Hematopoietic multipotent progenitor cell (in vitro differentiated cells): ENCODE measurements at regions not wholly inside any gene's neighbourhood (a gene's known extent, or its start where the extent isn't known, plus 50 kb on each side); places are given as distances from the start of the nearest gene placed in this dataset.

Source experiments
- DNase-seq, 3 donors: peaks; one replicate each; pipeline ENCODE4 v3.0.0-alpha.2; 2011 to 2015; ENCODE audit warnings: low read depth in 2 of 3, low spot score in 2 of 3

GRCh38 chr2:790634-791245 is 113.5 kb upstream of the TMEM18 start:
- no peak for DNase-seq

GRCh38 chr2:790081-790480 is 112.9 kb upstream of the TMEM18 start:
- no peak for DNase-seq

DNA sequence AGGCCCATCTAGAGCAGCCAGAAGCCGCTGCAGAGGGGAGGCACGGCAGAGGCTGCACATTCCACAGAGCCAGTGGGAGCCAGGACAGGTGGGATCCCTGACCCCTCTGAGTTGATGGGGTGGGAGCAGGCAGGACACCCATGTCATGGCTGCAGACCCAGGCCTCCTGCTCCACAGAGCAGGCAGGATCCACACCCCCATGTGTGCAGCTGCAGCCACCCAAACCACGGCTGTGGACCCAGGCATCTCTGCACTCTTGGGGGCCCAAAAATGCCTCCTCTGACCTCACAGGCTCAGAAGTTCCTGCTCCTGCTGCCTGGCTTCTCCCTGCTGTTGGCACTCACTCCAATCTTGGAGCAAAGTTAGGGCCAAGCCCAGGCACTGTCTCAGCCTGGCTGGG is 112.3 kb upstream of the TMEM18 start:
- DNase-seq: no peak

- DNase-seq: no peak
Observed at GRCh38 chr2:788227-789032, 111.2 kb upstream of the TMEM18 start.

DNA sequence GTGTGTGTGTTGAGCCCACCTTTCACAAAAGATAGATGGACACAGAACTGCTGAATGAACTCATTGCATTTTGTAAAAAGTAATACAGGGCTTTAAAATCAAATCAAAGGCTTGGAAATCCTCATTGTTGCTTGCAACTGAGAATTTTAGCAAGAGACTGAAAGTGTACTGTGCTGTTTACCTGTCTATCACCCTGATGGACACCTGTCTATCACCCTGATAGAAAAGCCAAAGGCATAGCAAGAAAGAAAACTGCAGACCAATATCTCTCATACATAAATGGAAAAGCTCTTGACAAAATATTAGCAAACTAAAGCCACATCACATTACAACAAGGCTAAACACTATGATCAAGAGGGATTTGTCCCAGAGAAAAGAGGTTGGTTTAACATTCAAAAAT is 107.5 kb upstream of the TMEM18 start:
- DNase-seq: no peak

DNA sequence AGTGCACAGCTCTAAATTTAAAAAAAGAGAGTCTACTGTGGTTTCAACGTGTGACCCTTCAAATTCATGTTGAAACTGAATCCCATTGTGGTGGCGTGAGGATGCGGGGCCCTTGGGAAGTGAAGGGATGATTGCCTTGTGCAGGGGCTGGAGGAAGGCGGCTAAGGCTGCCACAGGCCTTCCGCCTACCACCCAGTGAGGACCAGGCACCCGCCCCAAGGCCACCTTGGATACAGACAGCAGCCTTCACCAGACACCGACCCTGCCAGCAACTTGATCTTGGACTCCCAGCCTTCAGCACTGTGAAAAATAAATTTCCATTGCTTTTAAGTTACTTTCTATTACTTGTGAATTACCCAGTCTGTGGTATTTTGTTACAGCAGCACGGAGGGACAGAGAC is 103.4 kb upstream of the TMEM18 start:
- DNase-seq: no peak

DNA sequence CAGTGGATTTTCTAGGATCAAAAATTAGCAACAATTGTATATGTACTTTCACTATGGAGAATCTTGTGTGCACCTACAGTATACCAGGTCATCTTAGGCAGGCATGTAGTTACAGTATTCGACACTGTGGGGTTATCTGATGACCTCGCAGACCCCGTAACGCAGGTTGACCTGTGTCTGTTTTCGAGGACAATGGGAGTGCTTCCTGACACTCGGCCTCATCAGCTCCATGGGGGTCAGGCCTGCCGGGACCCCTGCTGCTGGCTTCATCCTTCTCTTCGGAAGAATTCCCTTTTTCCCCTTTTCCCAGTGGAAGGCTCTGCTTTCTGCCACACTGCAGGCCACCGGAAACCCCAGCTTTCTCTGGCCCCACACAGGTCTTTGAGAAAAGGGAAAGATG is 102.8 kb upstream of the TMEM18 start:
- no peak for DNase-seq

DNA sequence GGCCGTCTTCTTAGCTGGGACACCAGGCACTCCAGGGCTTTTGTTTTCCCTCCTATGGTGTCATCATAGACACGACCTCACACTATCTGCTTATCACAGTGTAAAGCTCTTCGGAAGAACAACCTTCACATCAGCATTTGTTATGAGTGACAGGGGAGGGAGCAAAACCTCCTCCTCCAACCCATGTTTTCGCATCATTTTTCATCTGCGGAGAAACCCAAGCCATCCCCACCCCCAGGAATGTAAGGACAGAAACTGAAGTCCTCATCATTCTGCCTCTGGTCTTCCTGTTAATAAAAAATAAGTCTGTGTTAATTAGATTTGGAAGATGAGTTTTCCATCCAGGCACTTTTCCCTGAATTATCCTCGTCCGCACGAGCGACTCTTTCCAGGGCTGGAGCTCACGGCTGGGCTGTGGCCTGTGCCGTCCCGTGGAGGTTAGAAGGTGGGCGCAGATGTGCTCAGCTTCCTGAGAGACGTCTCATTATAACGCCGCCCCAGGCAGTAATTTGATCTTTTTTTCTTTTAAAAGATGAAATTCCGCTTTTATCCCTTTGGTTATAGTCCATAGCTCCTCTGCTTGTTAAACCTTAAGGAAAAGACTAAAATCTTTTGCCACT is 101.6 kb upstream of the TMEM18 start:
- no peak for DNase-seq

GRCh38 chr2:777546-777945 is 100.3 kb upstream of the TMEM18 start:
- no peak for DNase-seq

GRCh38 chr2:777051-777450 is 99.8 kb upstream of the TMEM18 start:
- no peak for DNase-seq

- no peak for DNase-seq
Observed at GRCh38 chr2:776487-776886, 99.3 kb upstream of the TMEM18 start.

DNA sequence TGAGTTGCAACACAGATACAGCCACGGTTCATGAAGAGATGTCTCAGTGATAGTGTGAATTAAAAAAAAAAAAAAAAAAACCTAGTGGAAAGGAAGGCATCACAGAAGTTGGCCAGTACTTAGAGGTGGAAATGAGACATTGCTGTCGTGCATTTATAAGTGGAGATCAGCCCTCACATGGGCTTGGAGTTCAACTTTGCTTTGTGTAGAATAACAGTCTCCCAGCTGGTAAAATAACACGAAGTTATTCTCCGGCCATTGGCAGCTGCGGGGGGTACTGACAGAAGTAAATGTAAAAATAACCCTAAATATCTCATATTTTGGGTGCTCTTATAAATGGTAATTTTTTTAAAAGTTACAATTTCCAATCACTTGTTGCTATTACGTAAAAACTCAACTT is 98.8 kb upstream of the TMEM18 start:
- no peak for DNase-seq

DNA sequence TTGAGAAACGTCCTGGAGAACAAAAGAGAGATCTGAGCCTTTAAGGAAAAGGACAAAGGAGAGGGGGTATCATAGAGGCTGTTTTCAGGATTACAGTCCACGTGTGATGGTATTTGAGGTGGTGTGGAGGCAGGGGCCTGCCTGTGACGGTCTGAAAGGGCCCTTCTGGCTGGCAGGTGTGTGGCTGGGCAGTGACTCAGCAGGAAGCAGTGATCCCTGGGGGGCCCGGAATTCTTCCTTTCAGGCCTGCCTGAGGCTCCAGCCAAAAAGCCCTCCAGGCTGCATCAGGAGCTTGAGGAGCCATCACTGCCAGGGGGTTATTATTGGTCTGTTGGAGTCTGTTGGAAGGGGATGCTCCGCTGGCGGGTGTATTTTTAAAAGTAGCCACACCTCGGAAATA is 97.2 kb upstream of the TMEM18 start:
- no peak for DNase-seq

DNA sequence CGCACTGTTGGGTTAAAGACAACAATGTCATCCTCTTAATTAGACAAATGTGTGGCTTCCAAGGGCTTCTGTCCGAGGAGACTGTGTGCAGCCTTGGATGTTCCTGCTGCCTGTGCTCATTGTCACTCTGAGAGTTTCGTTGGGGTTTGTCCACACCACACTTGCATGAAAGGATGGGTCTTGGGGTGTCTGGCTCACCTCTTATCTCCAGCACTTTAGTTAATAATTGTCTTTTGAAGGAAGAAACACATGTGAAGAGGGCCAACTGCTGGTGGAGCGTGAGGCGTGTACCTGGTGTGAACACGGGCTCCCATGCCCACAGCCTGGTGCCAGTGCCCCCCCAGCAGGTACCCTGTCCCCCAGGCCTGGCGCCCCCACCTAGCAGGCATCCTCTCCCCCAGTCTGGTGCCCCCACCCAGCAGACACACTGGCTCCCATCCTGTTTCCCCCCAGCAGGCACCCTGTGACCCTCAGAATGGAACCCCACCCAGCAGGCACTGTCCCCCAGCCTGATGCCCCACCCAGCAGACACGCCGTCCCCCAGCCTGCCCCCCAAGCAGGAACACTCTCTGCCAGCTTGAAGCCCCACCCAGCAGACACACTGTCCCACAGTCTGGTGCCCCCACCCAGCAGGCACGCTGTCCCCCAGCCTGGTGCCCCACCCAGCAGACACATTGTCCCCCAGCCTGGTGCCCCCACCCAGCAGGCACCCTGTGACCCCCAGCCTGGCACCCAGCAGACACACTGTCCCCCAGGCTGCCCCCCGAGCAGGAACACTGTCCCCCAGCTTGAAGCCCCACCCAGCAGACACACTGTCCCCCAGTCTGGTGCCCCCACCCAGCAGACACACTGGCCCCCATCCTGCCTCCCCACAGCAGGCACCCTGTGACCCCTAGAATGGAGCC is 96.3 kb upstream of the TMEM18 start:
- no peak for DNase-seq

- no peak for DNase-seq
Observed at GRCh38 chr2:771538-771937, 94.3 kb upstream of the TMEM18 start.

GRCh38 chr2:770776-771175 is 93.6 kb upstream of the TMEM18 start:
- no peak for DNase-seq

DNA sequence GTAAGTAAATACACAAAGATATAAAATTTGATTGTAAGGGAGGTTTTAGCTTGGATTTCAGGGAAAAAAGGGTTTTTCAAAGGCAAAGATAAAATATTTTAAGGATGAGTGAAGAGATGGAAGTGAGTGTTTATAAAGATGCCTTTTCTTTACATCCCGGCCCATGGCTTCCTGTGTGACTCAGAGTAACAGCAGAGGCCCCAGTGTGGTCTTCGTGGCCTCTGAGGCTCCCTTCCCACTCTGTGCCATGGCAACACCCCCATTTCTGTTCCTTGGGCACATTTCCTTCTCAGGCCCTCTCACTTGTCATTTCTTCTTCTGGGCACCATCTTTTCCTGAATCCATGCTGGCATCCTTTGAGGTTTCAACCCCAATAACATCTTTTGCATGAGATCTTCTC is 92.6 kb upstream of the TMEM18 start:
- DNase-seq: no peak

DNA sequence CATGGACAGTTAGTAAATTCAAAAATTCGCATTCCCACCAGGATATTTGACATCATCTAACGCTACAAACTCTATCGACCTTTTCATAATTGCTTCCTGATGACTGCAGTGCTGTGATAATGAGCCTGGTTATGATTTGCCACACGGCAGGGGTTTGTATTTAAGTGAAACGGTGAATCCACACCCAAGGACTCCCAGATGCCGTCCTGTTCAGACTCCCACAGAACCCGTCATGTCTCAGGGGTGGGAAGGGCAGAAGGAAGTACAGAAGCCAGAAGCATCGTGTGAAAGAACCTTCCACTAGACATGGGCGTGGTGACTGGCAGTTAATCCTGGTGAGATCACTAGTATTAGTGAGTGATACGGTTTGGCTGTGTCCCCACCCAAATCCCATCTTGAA is 91.2 kb upstream of the TMEM18 start:
- DNase-seq: no peak

DNA sequence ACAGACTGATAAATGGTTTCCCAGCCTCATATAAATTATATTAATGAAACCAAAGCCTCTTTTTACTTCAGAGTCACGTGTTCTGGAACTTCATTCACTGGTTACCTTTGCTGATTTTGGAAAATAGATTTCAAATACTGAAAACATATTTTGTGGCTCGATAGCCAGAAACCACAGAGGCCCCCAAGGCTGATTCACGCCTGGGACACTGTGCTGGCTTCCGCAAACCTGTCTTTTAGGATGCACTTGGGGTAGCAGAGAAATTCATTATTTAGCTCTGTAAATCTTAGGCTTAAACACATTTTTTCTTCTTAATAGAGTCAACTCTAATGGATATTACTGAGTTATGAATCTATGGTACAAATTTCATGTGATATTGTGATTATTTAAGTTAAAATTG is 90.7 kb upstream of the TMEM18 start:
- no peak for DNase-seq

DNA sequence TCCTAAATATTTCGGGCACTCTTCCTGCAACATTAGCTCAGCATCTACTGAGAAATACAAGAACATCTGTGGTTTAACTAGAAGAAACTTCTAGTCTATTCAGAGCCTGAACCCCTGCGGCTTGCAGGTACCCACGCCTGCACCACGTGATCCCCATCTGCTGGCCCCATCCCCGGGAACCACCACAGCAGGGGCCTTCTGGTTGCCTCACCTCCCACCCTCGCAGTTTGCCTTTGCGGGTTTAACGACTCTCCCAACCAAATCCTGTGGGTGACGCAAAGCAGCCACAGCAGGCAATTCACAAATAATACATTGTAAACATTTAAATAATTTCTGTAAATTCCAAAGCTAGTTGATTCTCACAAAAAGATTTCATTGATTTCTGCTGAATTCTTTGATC is 90.2 kb upstream of the TMEM18 start:
- DNase-seq: no peak

GRCh38 chr2:766255-766654 is 89.0 kb upstream of the TMEM18 start:
- DNase-seq: no peak
